ENCODE measurements at regions not wholly inside any gene's neighbourhood (a gene's known extent, or its start where the extent isn't known, plus 50 kb on each side); places are given as distances from the start of the nearest gene placed in this dataset.

GRCh38 chr18:46422552-46423055 lies 234.4 kb downstream of the LOXHD1 start:
- Histone ChIP-seq H3K27ac (no peak overlapping the region), H3K4me3 (no peak overlapping the region), H3K4me1 (no peaks in the 10 kb centered on the region), H3K9me3 (no peaks in the 10 kb centered on the region), H3K4me2 (no peak overlapping the region)
- ChIA-PET CTCF (no interaction called here), POLR2A (no interaction called here)
- DNase-seq (ENCODE audit: low read depth in 1 of 2, low spot score in 1 of 2): no peak
- no peak for TF ChIP-seq ATOH8 (CRISPR knock-in tag; IDR thresholded peaks at IDR 0.05; ENCODE audit: low read depth)
- no peak for TF ChIP-seq FOSB (CRISPR knock-in tag; IDR thresholded peaks at IDR 0.05)
- TF ChIP-seq POLR2A (IDR thresholded peaks at IDR 0.05; ENCODE audit: low read length): no peak
- TF ChIP-seq ZSCAN20 (CRISPR knock-in tag; IDR thresholded peaks at IDR 0.05): no peak
- no peak for TF ChIP-seq CHD4 (IDR thresholded peaks at IDR 0.05; ENCODE audit: borderline replicate concordance)
- TF ChIP-seq CEBPB (IDR thresholded peaks at IDR 0.05): no peak
- TF ChIP-seq EP300 (IDR thresholded peaks at IDR 0.05): no peak
- TF ChIP-seq CBX2 (IDR thresholded peaks at IDR 0.05; ENCODE audit: borderline replicate concordance, low read depth): no peak
- WGBS (ENCODE audit: missing lambda C conversion rate): 57% methylated on average over 4 of the region's 4 CpGs
- no peak for ATAC-seq
- no peak for FAIRE-seq

GRCh38 chr18:46423226-46423805 lies 233.7 kb downstream of the LOXHD1 start:
- DNase-seq (ENCODE audit: low read depth in 1 of 2, low spot score in 1 of 2): no peak
- no peaks in the 10 kb centered on the region for H3K4me1 ChIP-seq
- H3K27ac ChIP-seq: no peak overlapping the region
- TF ChIP-seq E2F6 (IDR thresholded peaks at IDR 0.05; ENCODE audit: borderline replicate concordance, low read depth) (no peak), CEBPB (IDR thresholded peaks at IDR 0.05) (no peak), USF2 (IDR thresholded peaks at IDR 0.05) (no peak), HOXA7 (CRISPR knock-in tag; IDR thresholded peaks at IDR 0.05) (no peak), ESRRA (IDR thresholded peaks at IDR 0.05; ENCODE audit: borderline replicate concordance, low read length) (no peak), JUNB (IDR thresholded peaks at IDR 0.05) (no peak), EP300 (IDR thresholded peaks at IDR 0.05) (no peak), TP53 (CRISPR knock-in tag; IDR thresholded peaks at IDR 0.05) (no peak), CHD4 (IDR thresholded peaks at IDR 0.05; ENCODE audit: borderline replicate concordance) (no peak), CBX8 (IDR thresholded peaks at IDR 0.05) (no peak), MAX (IDR thresholded peaks at IDR 0.05) (no peak)
- CTCF ChIA-PET: no interaction called here
- ATAC-seq: no peak
- no peaks in the 10 kb centered on the region for H3K9me3 ChIP-seq
- H3K4me2 ChIP-seq: no peak overlapping the region
- no peak overlapping the region for H3K4me3 ChIP-seq
- no peak for FAIRE-seq
- POLR2A ChIA-PET: no interaction called here
- WGBS (ENCODE audit: missing lambda C conversion rate): 38% methylated on average over 4 of the region's 4 CpGs

- H3K4me3 ChIP-seq: no peak overlapping the region
- TF ChIP-seq ZSCAN20 (CRISPR knock-in tag; IDR thresholded peaks at IDR 0.05) (no peak), NFE2L2 (conservative IDR thresholded peaks at IDR 0.05; ENCODE audit: low read length) (no peak), ZNF302 (CRISPR knock-in tag; IDR thresholded peaks at IDR 0.05) (no peak), KDM1A (IDR thresholded peaks at IDR 0.05; ENCODE audit: low read depth) (no peak), BHLHE40 (IDR thresholded peaks at IDR 0.05; ENCODE audit: low read depth, low read length) (no peak), CBX8 (IDR thresholded peaks at IDR 0.05) (no peak), EHMT2 (IDR thresholded peaks at IDR 0.05; ENCODE audit: low read depth) (no peak)
- FAIRE-seq (no peak), ATAC-seq (no peak), DNase-seq (ENCODE audit: low read depth in 1 of 2, low spot score in 1 of 2) (no peak)
- ChIA-PET CTCF (no interaction called here), POLR2A (no interaction called here)
- H3K9me3 ChIP-seq: no peaks in the 10 kb centered on the region
- H3K4me1 ChIP-seq: no peaks in the 10 kb centered on the region
- no peak overlapping the region for H3K4me2 ChIP-seq
- no peak overlapping the region for H3K27ac ChIP-seq
- WGBS (ENCODE audit: missing lambda C conversion rate): 67% methylated on average over 5 of the region's 8 CpGs
Measured at GRCh38 chr18:46424898-46425297, 232.1 kb downstream of the LOXHD1 start.

All from A549 (cell line).